ENCODE measurements at regions not wholly inside any gene's neighbourhood (a gene's known extent, or its start where the extent isn't known, plus 50 kb on each side); places are given as distances from the start of the nearest gene placed in this dataset.
"Not testable (repeated sequence)": the region's sequence is repeated elsewhere in the genome, so short reads cannot be mapped to it uniquely, and the experiment has no call there.

- Mint-ChIP-seq H3K9me3 (peaks cover 84 to 87% of the 10 kb centered on the region in 2 experiments), H3K36me3 (ENCODE audit: insufficient read depth in 1 of 3, low read depth in 3 of 3) (peaks cover 10 to 28% (median 12%) of the 10 kb centered on the region in 3 experiments; a peak in 6 of 7 replicates)
- H2BK12ac ChIP-seq (ENCODE audit: insufficient read length, low read depth, low read length); H3K27ac ChIP-seq (ENCODE audit: insufficient read length, low read depth, low read length); H4K91ac ChIP-seq (ENCODE audit: insufficient read length, low read depth, low read length); H2AFZ ChIP-seq (ENCODE audit: low read length); H4K5ac ChIP-seq (ENCODE audit: insufficient read length, low read depth, low read length); H2AK5ac ChIP-seq (ENCODE audit: insufficient read length, low read length); H3K79me1 ChIP-seq (ENCODE audit: insufficient read depth, low read depth, low read length, poor library complexity, severe bottlenecking); H3K4me2 ChIP-seq (ENCODE audit: insufficient read depth, insufficient read length, low read length); H3K4me3 Mint-ChIP-seq; H3K14ac ChIP-seq (ENCODE audit: insufficient read depth, low read length); H3K9ac ChIP-seq (ENCODE audit: extremely low read depth, insufficient read length, low read length); H3T11ph ChIP-seq (ENCODE audit: low read length); H4K20me1 ChIP-seq (ENCODE audit: control insufficient read depth, insufficient read depth, insufficient read length); H4K8ac ChIP-seq (replicated peaks; ENCODE audit: insufficient read length, low read depth, low read length); H3K27me3 ChIP-seq (ENCODE audit: insufficient read depth, low read length); H3K9me3 ChIP-seq (ENCODE audit: control insufficient read depth, low read depth, low read length); H3K18ac ChIP-seq (ENCODE audit: insufficient read length, low read depth, low read length); H3K23ac ChIP-seq (ENCODE audit: insufficient read length, low read depth, low read length); H3K79me2 ChIP-seq (ENCODE audit: insufficient read depth, low read length); H3K27me3 Mint-ChIP-seq (ENCODE audit: low read depth); H3K23me2 ChIP-seq (ENCODE audit: insufficient read length, low read depth, low read length, poor library complexity, severe bottlenecking); H3K56ac ChIP-seq (ENCODE audit: insufficient read length, low read depth, low read length); H3K4me1 Mint-ChIP-seq; H2BK120ac ChIP-seq (ENCODE audit: low read depth, low read length, poor library complexity, severe bottlenecking); H3K4me1 ChIP-seq (ENCODE audit: insufficient read depth, low read length); H2BK20ac ChIP-seq (ENCODE audit: low read depth, low read length, poor library complexity, severe bottlenecking); H2BK5ac ChIP-seq (ENCODE audit: insufficient read length, low read length); H3K4ac ChIP-seq (ENCODE audit: low read depth, low read length); H2BK15ac ChIP-seq (ENCODE audit: low read depth, low read length); H3K27ac Mint-ChIP-seq; DNase-seq: not testable (repeated sequence)
- WGBS (ENCODE audit: extremely low coverage, insufficient read length, low lambda C conversion rate), result no CpG with 5 or more reads among the region's 4 CpGs
Observed at GRCh38 chr20:29050008-29050606, 2207.4 kb upstream of the DEFB115 start.
